Stimulated activated CD4-positive, alpha-beta T cell treated with anti-CD3 and anti-CD28 coated beads, TNF-alpha, amount 100 ng/mL, for 48 hours (primary cell): ENCODE measurements at regions not wholly inside any gene's neighbourhood (a gene's known extent, or its start where the extent isn't known, plus 50 kb on each side); places are given as distances from the start of the nearest gene placed in this dataset.
"Not testable (repeated sequence)": the region's sequence is repeated elsewhere in the genome, so short reads cannot be mapped to it uniquely, and the experiment has no call there.

Experiments used
- DNase-seq, 3 donors: peaks; one replicate each; pipeline ENCODE4 v3.0.0-alpha.2; 2020; ENCODE audit warnings: low read depth in 3 of 3

GRCh38 chr4:134720030-134720429, 518.4 kb upstream of the PABPC4L start:
- DNase-seq: no peak

- DNase-seq: no peak
These were observed 507.0 kb upstream of the PABPC4L start for GRCh38 chr4:134708616-134709015.

DNA sequence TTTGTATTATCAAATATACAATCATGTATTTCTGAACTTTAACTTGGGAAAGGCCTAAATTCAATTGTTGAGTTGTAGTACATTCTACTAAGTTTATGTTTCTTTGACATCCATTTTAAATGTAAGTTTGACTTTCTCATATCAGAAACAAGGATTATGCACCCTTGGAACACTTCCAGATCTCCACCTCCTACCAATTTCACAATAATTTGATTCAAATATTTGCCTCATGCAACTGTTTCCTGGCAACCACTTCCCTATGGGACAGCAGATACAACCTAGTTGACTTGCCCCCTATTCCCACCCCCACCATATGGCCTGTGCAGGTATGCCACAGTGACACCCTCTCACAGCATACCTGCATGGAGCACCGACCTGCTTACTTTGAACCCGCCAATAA, 506.4 kb upstream of the PABPC4L start:
- DNase-seq: no peak

DNA sequence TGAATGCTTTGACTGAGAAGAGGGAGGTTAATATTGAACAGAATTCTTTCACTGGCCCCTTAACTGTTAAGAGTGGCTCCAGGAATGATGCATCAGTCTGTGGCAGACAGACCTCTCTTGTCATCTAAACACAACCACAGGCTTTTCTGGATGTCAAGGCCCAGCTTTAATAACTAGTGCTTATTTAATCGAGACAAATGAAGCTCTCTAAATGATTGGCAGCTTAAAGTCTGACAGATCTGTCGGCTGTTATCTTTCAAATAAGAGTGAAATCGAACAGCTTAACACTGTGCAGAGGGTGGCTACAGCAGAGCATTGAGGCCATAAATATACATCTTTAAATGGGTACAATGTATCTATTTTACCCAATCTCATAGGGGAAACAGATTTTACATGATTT, 500.8 kb upstream of the PABPC4L start:
- DNase-seq: no peak

- no peak for DNase-seq
These were observed 498.7 kb upstream of the PABPC4L start for GRCh38 chr4:134700251-134700650.

GRCh38 chr4:134698831-134699230, 497.2 kb upstream of the PABPC4L start:
- DNase-seq: not testable (repeated sequence)

DNA sequence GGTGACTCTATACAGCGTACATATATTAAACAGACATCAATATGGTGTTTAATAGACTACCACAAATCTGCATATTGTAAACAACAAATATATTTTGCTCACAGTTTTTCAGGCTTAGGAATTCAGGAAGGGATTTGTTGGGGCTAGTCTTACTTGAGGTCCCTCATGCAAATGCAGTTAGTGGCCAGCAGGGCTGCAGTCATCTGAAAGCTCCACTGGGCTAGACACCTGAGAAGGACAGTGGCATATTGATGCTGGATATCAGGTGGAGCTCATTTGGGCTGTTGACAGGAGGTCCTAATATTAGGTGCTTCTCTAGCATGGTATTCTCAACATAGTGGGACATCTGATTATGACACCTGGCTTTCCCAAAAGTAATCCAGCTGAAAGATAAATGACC, 493.8 kb upstream of the PABPC4L start:
- no peak for DNase-seq

GRCh38 chr4:134691915-134692314, 490.3 kb upstream of the PABPC4L start:
- DNase-seq: no peak

DNA sequence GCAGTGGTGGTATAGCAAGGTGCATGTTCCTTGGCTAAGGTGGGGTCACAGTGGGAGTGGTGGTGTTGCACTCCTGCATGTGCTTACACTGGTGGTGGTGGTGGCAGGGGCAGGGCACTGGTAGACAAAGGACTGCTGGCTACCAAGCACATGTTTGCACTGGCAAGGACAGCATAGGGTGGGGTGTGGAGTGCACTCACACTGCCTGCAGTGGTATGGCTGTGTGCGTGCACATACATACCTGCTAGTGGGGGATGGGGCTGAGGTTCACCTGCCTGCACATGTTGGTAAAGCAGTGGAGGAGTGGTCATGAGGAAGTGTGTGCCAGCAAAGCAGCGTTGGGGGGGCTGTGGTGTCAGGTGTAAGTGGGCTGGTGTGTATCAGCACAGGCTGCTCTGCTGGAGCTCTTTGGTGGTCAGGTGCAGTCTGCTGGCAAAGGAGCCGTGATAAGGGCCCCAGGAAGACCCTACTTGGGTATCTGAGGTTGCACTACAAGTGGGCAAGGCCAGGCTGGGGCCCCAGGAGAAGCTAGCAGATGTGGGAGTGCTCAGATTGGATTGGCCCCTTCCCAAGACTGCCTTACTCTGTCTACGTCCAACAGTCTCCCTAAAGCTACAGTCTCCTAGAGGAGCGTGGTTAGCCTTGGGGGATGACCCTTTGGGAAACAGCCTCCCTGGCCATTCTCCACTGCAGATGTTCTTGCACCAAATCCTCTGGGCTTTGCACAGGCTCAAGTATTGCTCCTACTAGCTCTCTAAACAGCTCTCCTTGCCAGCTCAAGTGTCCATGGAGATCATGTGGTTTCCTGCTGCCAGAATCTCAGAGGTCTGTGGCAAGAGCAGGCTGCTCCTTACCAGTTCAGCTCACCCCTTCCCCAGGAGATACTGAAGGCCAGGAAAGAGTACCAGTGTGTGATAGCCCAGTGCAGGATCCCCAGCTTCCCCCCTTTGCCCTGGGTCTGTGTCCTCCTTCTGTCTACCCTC, 486.3 kb upstream of the PABPC4L start:
- no peak for DNase-seq

GRCh38 chr4:134677209-134677814, 475.7 kb upstream of the PABPC4L start:
- DNase-seq: no peak

DNA sequence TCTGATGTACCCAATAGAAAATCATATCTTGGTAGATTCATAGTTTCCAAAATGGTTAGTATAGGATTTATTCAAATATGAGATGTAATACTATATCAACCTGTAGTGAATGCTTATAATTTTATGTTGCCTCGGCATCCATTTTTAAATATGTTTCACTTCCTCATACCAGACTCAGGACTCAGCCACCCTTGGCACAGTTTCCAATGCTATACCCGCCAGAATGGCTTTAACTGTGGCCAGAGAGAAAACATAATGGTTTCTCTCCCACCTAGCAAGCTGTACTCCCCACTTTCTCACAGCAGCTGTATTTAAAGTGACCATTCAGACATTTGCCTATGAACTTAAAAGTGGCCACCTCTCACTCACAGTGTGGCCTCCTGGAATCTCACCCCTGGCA, 466.6 kb upstream of the PABPC4L start:
- no peak for DNase-seq

DNA sequence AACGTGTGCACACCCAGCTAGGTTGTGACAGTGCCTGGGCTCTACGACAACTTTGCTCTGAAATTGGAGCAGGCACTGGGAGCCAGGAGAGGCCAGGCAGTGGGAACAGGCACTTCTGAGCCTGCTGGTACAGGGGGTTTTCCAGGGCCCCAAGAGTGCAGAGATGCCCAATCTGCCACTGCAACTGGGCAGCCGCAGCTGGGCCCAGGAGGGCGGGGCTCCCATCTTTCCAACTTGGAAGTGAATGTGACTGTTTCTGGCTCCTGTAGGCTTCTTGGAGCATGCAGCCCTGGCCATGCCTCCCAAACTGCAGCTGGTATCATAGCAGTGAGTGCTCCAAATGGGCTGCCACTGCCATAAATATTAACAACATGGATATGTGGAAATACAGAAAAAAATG, 465.1 kb upstream of the PABPC4L start:
- no peak for DNase-seq

- no peak for DNase-seq
These were observed 463.8 kb upstream of the PABPC4L start for GRCh38 chr4:134665429-134665828.

GRCh38 chr4:134663742-134664141, 462.2 kb upstream of the PABPC4L start:
- DNase-seq: no peak

GRCh38 chr4:134650461-134650860, 448.9 kb upstream of the PABPC4L start:
- DNase-seq: no peak

DNA sequence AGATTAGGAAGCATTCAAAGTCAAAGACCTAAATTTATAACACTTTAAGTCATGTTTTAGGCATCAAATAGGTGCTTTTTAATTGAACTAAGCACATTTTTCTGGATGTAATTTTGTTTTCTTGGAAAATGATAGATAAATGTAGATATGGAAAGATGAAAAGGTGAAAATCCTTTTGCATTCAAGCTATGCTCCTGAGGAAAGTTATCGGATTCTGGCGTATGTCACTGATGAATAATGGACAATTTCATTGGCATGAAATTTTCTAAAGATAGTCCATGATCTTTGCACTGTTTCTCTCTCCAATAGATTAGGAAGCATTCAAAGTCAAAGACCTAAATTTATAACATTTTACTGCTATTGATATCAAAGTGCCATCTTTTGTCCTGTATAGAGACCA, 444.2 kb upstream of the PABPC4L start:
- no peak for DNase-seq

- no peak for DNase-seq
These were observed 434.9 kb upstream of the PABPC4L start for GRCh38 chr4:134636338-134637051.

- no peak for DNase-seq
These were observed 432.7 kb upstream of the PABPC4L start for GRCh38 chr4:134634301-134634700.

DNA sequence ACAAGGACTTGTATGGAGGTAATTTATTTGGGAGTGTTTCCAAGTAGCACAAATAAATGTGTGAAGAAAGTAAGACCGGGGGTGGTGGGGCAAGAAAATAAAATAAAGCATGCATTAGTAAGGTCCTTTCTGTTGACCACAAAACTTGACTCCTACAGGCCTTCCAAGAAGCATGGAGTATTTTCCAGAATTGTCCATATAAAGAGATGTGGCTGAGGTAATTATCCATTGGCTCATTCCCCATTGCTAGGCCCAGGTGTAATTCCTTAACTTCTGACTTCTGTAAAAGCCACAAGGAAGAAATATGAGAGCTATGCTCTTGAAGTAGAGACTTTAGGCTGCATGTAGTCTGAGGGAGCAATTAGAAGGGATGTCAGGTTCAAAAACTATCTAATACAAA, 430.5 kb upstream of the PABPC4L start:
- DNase-seq: no peak

DNA sequence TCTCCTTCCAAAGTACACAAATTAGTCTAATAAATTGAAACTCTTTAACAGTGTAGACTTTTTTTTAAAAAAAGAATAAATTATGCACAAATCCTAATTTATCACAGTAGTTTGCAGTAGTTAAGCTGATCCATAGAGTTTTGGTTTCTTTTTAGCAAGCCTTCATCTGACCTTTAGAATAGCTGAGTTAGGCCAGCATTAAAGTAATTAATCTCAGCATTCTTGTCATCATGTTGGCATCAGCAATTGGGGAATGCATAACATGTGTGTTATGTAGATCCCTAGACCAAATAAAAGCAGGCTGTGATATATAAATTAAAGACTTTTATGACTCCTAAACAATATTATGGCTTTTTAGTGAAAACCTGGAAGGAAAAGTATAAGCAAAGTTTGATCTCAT, 426.5 kb upstream of the PABPC4L start:
- no peak for DNase-seq

GRCh38 chr4:134627366-134627765, 425.8 kb upstream of the PABPC4L start:
- no peak for DNase-seq

DNA sequence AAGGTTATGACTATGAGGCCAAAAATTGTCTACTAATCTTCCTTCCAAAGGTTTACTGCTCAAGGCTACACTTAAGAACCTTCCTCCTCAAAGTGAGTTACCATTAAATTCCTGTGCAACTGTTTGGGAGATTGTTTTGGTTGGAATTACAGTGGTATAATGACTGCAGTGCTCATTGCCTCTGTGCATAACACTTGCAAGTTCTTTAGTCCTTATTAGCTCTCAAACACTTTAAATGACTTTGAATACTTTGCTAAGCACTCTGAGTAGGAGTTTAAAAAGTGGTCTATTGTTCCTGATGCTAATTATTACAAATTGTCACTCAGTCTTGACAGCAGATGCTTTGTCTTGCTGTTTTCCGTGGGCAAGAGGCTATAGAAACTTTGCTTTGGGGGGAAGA, 422.8 kb upstream of the PABPC4L start:
- DNase-seq: no peak
